ENCODE measurements at regions not wholly inside any gene's neighbourhood (a gene's known extent, or its start where the extent isn't known, plus 50 kb on each side); places are given as distances from the start of the nearest gene placed in this dataset.

DNA sequence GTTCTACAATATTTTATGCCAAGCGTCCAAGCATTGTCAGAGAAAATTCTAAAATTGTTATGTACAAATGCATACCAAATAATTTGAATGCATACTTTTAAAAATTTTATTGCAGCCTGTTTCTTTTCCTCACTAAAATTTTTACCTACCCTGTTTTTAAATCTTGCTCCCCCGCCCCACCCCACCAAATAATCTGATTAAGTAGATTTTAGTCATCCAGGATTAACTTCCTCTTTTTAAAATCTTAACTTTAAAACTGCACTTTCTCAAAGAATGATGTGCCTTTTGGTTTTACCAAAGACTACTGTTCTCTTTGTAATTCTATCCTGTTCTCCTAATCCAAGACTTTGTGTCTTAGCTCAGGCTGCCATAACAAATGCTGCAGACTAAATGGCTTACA lies 269.4 kb upstream of the FN1 start:
- no peak for TF ChIP-seq ZSCAN25 (CRISPR knock-in tag; IDR thresholded peaks at IDR 0.05)
- TF ChIP-seq SOX6 (IDR thresholded peaks at IDR 0.05), result no peak
- TF ChIP-seq SOX6 (CRISPR knock-in tag; IDR thresholded peaks at IDR 0.05), result no peak
- TF ChIP-seq, protein P1, sequence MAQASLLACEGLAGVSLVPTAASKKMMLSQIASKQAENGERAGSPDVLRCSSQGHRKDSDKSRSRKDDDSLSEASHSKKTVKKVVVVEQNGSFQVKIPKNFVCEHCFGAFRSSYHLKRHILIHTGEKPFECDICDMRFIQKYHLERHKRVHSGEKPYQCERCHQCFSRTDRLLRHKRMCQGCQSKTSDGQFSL (CRISPR knock-in tag; IDR thresholded peaks at IDR 0.05), result no peak
- TF ChIP-seq POLR2AphosphoS5 (IDR thresholded peaks at IDR 0.05; ENCODE audit: low read depth, low read length), result no peak

Measured in HepG2 (cell line).